GM23338 (cell line): ENCODE measurements at regions not wholly inside any gene's neighbourhood (a gene's known extent, or its start where the extent isn't known, plus 50 kb on each side); places are given as distances from the start of the nearest gene placed in this dataset.

Experiments
- ATAC-seq: fragments of 200-7000 bp; cut with Tn5 transposase; 3 replicates; pipeline ENCODE4 v1.9.1; 2020
- DNase-seq: peaks from one replicate; pipeline ENCODE4 v3.0.0-alpha.2; 2015; ENCODE audit warnings: low spot score
- H2AFZ ChIP-seq: fragments of 200-600 bp; sonication (generic); 2 replicates; pipeline ENCODE4 v1.8.0; 2016; ENCODE audit warnings: antibody characterized with exemption, mild to moderate bottlenecking, moderate library complexity
- H3F3A ChIP-seq: fragments of 200-600 bp; sonication (generic); replicated peaks from 2 replicates; pipeline ENCODE4 v1.8.0; 2017; ENCODE audit warnings: antibody characterized with exemption, mixed run types, low read depth
- H3K27ac ChIP-seq: fragments of 200-600 bp; sonication (generic); 2 replicates; pipeline ENCODE4 v1.6.1; 2016; ENCODE audit warnings: low read depth
- H3K27me3 ChIP-seq: fragments of 200-600 bp; sonication (generic); 2 replicates; pipeline ENCODE4 v1.8.0; 2016; ENCODE audit warnings: mild to moderate bottlenecking, mixed run types, moderate library complexity; ENCODE audit not compliant: insufficient read depth
- H3K36me3 ChIP-seq: fragments of 200-600 bp; sonication (generic); 2 replicates; pipeline ENCODE4 v1.8.0; 2016; ENCODE audit warnings: mild to moderate bottlenecking; ENCODE audit not compliant: insufficient read depth
- H3K4me1 ChIP-seq: fragments of 200-600 bp; sonication (generic); 2 replicates; pipeline ENCODE4 v1.8.0; 2016; ENCODE audit warnings: mild to moderate bottlenecking, moderate library complexity; ENCODE audit not compliant: insufficient read depth
- H3K4me2 ChIP-seq: fragments of 200-600 bp; sonication (generic); 2 replicates; pipeline ENCODE4 v1.7.1; 2017; ENCODE audit warnings: mixed run types
- H3K4me3 ChIP-seq: fragments of 200-600 bp; sonication (generic); 2 replicates; pipeline ENCODE4 v1.6.1; 2016; ENCODE audit warnings: mixed run types
- H3K79me2 ChIP-seq: fragments of 200-600 bp; sonication (generic); replicated peaks from 2 replicates; pipeline ENCODE4 v1.8.0; 2017; ENCODE audit warnings: mild to moderate bottlenecking; ENCODE audit not compliant: insufficient read depth
- H3K9me2 ChIP-seq: fragments of 200-600 bp; sonication (generic); 2 replicates; pipeline ENCODE4 v1.8.0; 2017; ENCODE audit not compliant: insufficient read depth
- H4K20me1 ChIP-seq: fragments of 200-600 bp; sonication (generic); replicated peaks from 2 replicates; pipeline ENCODE4 v1.8.0; 2017; ENCODE audit warnings: mild to moderate bottlenecking; ENCODE audit not compliant: insufficient read depth
- H3K27ac Mint-ChIP-seq: 2 replicates; pipeline ENCODE4 v1.8.0; 2020; ENCODE audit warnings: inconsistent platforms, mild to moderate bottlenecking, moderate library complexity, mixed read lengths
- H3K27me3 Mint-ChIP-seq: 3 replicates; pipeline ENCODE4 v1.8.0; 2022; ENCODE audit warnings: low read depth, mild to moderate bottlenecking, moderate library complexity, mixed read lengths, inconsistent platforms; ENCODE audit not compliant: insufficient read depth, poor library complexity
- H3K36me3 Mint-ChIP-seq: 3 replicates; pipeline ENCODE4 v1.8.0; 2021; ENCODE audit warnings: low read depth, mild to moderate bottlenecking, inconsistent platforms, moderate library complexity, mixed read lengths
- H3K4me1 Mint-ChIP-seq: 3 replicates; pipeline ENCODE4 v1.8.0; 2020; ENCODE audit warnings: mild to moderate bottlenecking, inconsistent platforms, mixed read lengths
- H3K4me3 Mint-ChIP-seq: 3 replicates; pipeline ENCODE4 v1.8.0; 2021; ENCODE audit warnings: moderate library complexity, mild to moderate bottlenecking, inconsistent platforms, mixed read lengths
- H3K9me3 Mint-ChIP-seq: 3 replicates; pipeline ENCODE4 v1.8.0; 2020; ENCODE audit warnings: moderate library complexity, mild to moderate bottlenecking, inconsistent platforms, mixed read lengths
- CREB1 ChIP-seq: fragments of 250-450 bp; sonication (Bioruptor Pico); IDR thresholded peaks from 2 replicates; pipeline ENCODE4 v1.5.0; 2020; ENCODE audit warnings: low read depth, mild to moderate bottlenecking, moderate library complexity
- CTCF ChIP-seq, 2 experiments: fragments of 200-600 bp in 1 of 2; sonication (generic) in 1 of 2; conservative IDR thresholded peaks; 2 replicates each; pipeline versions ENCODE4 v1.5.1 to v1.6.1; 2016 to 2017; ENCODE audit warnings: antibody characterized with exemption in 2 of 2, low read depth in 2 of 2, mild to moderate bottlenecking in 2 of 2, moderate library complexity in 1 of 2
- ETS1 ChIP-seq: IDR thresholded peaks from 2 replicates; pipeline ENCODE4 v1.6.1; 2016; ENCODE audit warnings: antibody characterized with exemption
- EZH2 ChIP-seq: fragments of 200-600 bp; sonication (generic); IDR thresholded peaks from one replicate; pipeline ENCODE4 v1.8.0; 2017; ENCODE audit warnings: antibody characterized with exemption, mild to moderate bottlenecking, low read depth; ENCODE audit not compliant: unreplicated experiment
- EZH2phosphoT487 ChIP-seq: fragments of 200-600 bp; sonication (generic); IDR thresholded peaks from one replicate; pipeline ENCODE4 v1.8.1; 2018; ENCODE audit warnings: antibody characterized with exemption; ENCODE audit not compliant: unreplicated experiment
- JUNB ChIP-seq: IDR thresholded peaks from one replicate; pipeline ENCODE4 v1.6.1; 2016; ENCODE audit warnings: antibody characterized with exemption; ENCODE audit not compliant: unreplicated experiment
- NANOG ChIP-seq: IDR thresholded peaks from 2 replicates; pipeline ENCODE4 v1.6.1; 2016; ENCODE audit warnings: antibody characterized with exemption, borderline replicate concordance
- POLR2AphosphoS5 ChIP-seq: IDR thresholded peaks from 2 replicates; pipeline ENCODE4 v1.6.1; 2016; ENCODE audit warnings: antibody characterized with exemption, low read depth
- REST ChIP-seq: IDR thresholded peaks from one replicate; pipeline ENCODE4 v1.6.1; 2018; ENCODE audit warnings: antibody characterized with exemption; ENCODE audit not compliant: unreplicated experiment
- STAT1 ChIP-seq: IDR thresholded peaks from one replicate; pipeline ENCODE4 v1.6.1; 2016; ENCODE audit warnings: antibody characterized with exemption; ENCODE audit not compliant: unreplicated experiment
- ZNF114 ChIP-seq: fragments of 250-450 bp; sonication (Bioruptor Pico); IDR thresholded peaks from 2 replicates; pipeline ENCODE4 v1.5.0; 2020; ENCODE audit warnings: mild to moderate bottlenecking, moderate library complexity
- ZNF331 ChIP-seq: fragments of 250-450 bp; sonication (Bioruptor Pico); IDR thresholded peaks from 2 replicates; pipeline ENCODE4 v1.5.0; 2020; ENCODE audit warnings: low read depth, mild to moderate bottlenecking, moderate library complexity

DNA sequence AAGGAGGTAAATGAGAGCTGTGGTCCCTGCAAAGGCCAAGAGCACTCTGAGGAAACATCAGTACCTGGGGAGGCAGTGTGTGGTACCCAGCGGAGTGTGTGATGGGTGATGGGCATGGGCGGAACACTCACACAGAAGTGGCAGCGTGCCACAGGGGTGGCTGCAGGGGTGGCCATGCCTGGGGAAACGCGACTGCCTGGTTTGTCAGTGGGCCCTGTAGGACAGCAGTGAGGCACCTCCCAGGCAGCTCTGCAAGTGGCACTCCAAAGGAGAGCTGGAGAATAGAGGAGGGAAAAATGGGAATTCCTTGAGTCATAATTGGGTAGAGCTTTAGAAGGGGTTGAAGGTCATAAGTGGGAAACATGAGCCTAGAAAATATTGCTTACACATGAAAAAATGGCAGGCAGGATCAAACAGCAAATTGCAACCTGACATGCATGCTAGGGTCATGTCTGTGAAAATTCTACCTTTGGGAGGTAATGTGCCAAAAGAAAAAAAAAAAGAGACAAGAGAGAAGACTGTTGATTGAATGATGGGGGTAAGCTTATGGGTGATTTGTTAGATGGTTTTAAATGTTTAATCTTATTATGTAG, 138.4 kb downstream of the RPLP1 start:
- ATAC-seq (no peak), DNase-seq (no peak)
- Mint-ChIP-seq H3K27ac (no peak overlapping the region), H3K36me3 (no peaks in the 10 kb centered on the region), H3K27me3 (peaks cover 6% of the 10 kb centered on the region), H3K9me3 (no peaks in the 10 kb centered on the region; the same call in 2 of the 3 replicates), H3K4me1 (peaks cover 4% of the 10 kb centered on the region; the same call in 2 of the 3 replicates), H3K4me3 (no peak overlapping the region)
- Histone ChIP-seq H3K4me3 (no peak overlapping the region), H4K20me1 (no peaks in the 10 kb centered on the region), H3K27ac (no peak overlapping the region), H3K4me2 (no peak overlapping the region), H3K4me1 (no peaks in the 10 kb centered on the region), H3K79me2 (no peaks in the 10 kb centered on the region), H3K27me3 (no peaks in the 10 kb centered on the region), H3K9me2 (no peaks in the 10 kb centered on the region; the same call in 1 of the 2 replicates), H3F3A (no peaks in the 10 kb centered on the region), H2AFZ (no peak overlapping the region), H3K36me3 (no peaks in the 10 kb centered on the region)
- TF ChIP-seq REST, result no peak

DNA sequence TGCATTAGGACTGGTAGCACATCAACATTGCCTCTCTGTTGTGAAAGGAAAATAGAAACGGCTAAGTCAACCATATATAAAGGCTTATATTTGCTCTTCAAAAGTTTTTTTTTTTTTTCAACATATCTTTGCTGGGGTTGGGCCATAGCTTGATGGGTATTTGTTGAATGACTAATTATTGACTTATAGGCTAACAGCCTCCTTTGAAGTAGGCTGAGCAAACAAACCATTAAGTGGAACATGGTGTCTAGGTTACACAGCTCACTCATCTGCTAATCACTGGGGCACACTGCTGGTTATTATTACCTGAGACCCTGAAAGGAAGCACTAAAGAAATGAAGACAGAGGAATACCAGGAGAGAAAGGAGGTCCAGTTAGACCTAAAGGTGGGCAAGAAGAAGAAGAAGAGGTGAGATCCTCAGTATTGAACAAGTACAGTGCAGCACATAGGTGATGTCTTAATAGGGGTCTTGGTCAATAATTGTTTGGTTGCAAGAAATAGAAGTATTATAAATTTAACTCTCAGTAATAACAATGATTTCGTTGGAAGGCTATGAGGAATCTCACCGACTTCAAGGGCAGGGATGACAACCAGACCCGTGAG, 139.4 kb downstream of the RPLP1 start:
- DNase-seq (no peak), ATAC-seq (no peak)
- Histone ChIP-seq H3K9me2 (no peaks in the 10 kb centered on the region; the same call in 1 of the 2 replicates), H3K79me2 (no peaks in the 10 kb centered on the region), H3K27me3 (no peaks in the 10 kb centered on the region), H3K4me3 (no peak overlapping the region), H3K27ac (no peak overlapping the region), H3F3A (no peaks in the 10 kb centered on the region), H3K4me2 (no peak overlapping the region), H2AFZ (no peak overlapping the region), H3K4me1 (no peaks in the 10 kb centered on the region), H3K36me3 (no peaks in the 10 kb centered on the region), H4K20me1 (no peaks in the 10 kb centered on the region)
- H3K27ac Mint-ChIP-seq, result no peak overlapping the region
- H3K36me3 Mint-ChIP-seq, result no peaks in the 10 kb centered on the region
- peaks cover 6% of the 10 kb centered on the region for H3K27me3 Mint-ChIP-seq
- TF ChIP-seq ZNF331 (CRISPR knock-in tag) (no peak), CTCF (conservative IDR thresholded peaks at IDR 0.05; ENCODE audit: low read depth in 2 of 2) (no peak), STAT1 (no peak), POLR2AphosphoS5 (no peak), CREB1 (CRISPR knock-in tag) (no peak), EZH2 (no peak), ETS1 (no peak), JUNB (no peak), ZNF114 (CRISPR knock-in tag) (no peak), REST (no peak), NANOG (no peak), EZH2phosphoT487 (no peak)
- no peak overlapping the region for H3K4me3 Mint-ChIP-seq
- peaks cover 4% of the 10 kb centered on the region; the same call in 2 of the 3 replicates for H3K4me1 Mint-ChIP-seq
- H3K9me3 Mint-ChIP-seq, result no peaks in the 10 kb centered on the region; the same call in 2 of the 3 replicates
